ENCODE measurements at regions not wholly inside any gene's neighbourhood (a gene's known extent, or its start where the extent isn't known, plus 50 kb on each side); places are given as distances from the start of the nearest gene placed in this dataset.
"Not testable (repeated sequence)": the region's sequence is repeated elsewhere in the genome, so short reads cannot be mapped to it uniquely, and the experiment has no call there.

DNA sequence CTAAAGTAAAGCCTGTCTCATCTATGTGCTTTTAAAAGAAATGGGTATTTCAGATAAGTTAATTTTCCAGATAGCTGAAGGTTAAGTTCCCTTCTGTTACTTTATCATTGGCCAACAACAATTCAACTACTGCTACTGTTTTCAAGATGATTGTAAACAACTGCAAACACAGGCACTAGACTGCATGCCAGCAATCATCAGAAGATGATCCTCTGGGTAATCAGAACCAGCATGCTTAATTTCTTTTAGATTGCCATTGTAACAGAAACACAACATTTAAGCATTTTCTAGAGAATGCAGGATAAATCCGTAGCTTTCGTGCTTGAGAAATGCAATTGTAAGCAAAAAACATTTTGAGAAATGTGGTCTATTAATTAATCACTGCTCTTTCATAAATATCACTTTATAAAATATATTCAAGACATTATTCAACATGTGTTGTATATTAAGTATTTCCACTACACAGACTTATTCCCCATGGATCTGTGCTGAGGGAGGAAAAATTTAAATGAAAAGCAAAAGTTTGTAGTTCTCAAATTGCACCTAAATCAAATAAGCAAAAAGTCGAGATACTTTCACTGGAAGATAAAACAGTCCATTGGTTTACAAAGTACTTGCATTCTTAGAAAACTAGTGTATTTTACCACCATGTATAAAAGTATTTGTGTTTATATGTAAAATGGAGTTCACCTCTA, 133.7 kb downstream of the ATL2 start:
- Histone ChIP-seq H3K9me3 (ENCODE audit: control insufficient read depth, low read depth, low read length) (no peaks in the 10 kb centered on the region), H3K4me1 (ENCODE audit: control insufficient read depth, low read depth, low read length) (no peaks in the 10 kb centered on the region), H3K27me3 (ENCODE audit: control insufficient read depth, insufficient read depth, low read length) (no peaks in the 10 kb centered on the region), H3K36me3 (ENCODE audit: control insufficient read depth, low read depth, low read length) (no peaks in the 10 kb centered on the region), H3K27ac (ENCODE audit: low read length) (no peak overlapping the region), H3K9ac (ENCODE audit: low read length) (no peak overlapping the region), H3K4me3 (ENCODE audit: low read length) (no peak overlapping the region)

GRCh38 chr2:38239452-38239851, 137.6 kb downstream of the ATL2 start:
- Histone ChIP-seq H3K27me3 (ENCODE audit: control insufficient read depth, insufficient read depth, low read length) (no peaks in the 10 kb centered on the region), H3K4me1 (ENCODE audit: control insufficient read depth, low read depth, low read length) (no peaks in the 10 kb centered on the region), H3K36me3 (ENCODE audit: control insufficient read depth, low read depth, low read length) (no peaks in the 10 kb centered on the region), H3K27ac (ENCODE audit: low read length) (no peak overlapping the region), H3K9me3 (ENCODE audit: control insufficient read depth, low read depth, low read length) (no peaks in the 10 kb centered on the region), H3K4me3 (ENCODE audit: low read length) (no peak overlapping the region), H3K9ac (ENCODE audit: low read length) (no peak overlapping the region)

GRCh38 chr2:38238705-38239104, 138.4 kb downstream of the ATL2 start:
- H3K4me1 ChIP-seq (ENCODE audit: control insufficient read depth, low read depth, low read length); H3K4me3 ChIP-seq (ENCODE audit: low read length); H3K9me3 ChIP-seq (ENCODE audit: control insufficient read depth, low read depth, low read length); H3K27me3 ChIP-seq (ENCODE audit: control insufficient read depth, insufficient read depth, low read length); H3K36me3 ChIP-seq (ENCODE audit: control insufficient read depth, low read depth, low read length); H3K27ac ChIP-seq (ENCODE audit: low read length); H3K9ac ChIP-seq (ENCODE audit: low read length): not testable (repeated sequence)

DNA sequence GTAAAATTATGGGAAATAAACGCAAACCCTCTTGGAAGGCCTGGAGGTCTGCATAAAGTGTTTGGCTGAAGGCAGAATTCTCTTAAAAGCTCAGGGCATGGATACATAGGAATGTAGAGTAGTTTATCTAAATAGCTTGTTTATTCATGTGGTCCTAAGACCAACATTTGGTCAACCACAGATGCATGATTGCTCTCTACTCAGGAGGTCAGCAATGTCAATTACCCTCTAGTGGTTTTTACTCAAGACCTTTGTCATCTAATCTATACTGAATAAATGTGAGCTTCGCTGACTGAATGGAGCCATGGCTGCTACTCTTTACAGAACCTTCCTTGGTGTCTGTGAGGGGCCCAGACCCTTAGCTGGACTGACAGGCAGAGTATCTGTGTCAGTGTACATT, 139.8 kb downstream of the ATL2 start:
- Histone ChIP-seq H3K4me1 (ENCODE audit: control insufficient read depth, low read depth, low read length) (no peaks in the 10 kb centered on the region), H3K27me3 (ENCODE audit: control insufficient read depth, insufficient read depth, low read length) (no peaks in the 10 kb centered on the region), H3K4me3 (ENCODE audit: low read length) (no peak overlapping the region), H3K9me3 (ENCODE audit: control insufficient read depth, low read depth, low read length) (no peaks in the 10 kb centered on the region), H3K27ac (ENCODE audit: low read length) (no peak overlapping the region), H3K9ac (ENCODE audit: low read length) (no peak overlapping the region), H3K36me3 (ENCODE audit: control insufficient read depth, low read depth, low read length) (no peaks in the 10 kb centered on the region)

GRCh38 chr2:38233231-38233983, 143.7 kb downstream of the ATL2 start:
- H3K9ac ChIP-seq (ENCODE audit: low read length), result no peak overlapping the region
- no peaks in the 10 kb centered on the region for H3K4me1 ChIP-seq (ENCODE audit: control insufficient read depth, low read depth, low read length)
- H3K9me3 ChIP-seq (ENCODE audit: control insufficient read depth, low read depth, low read length), result no peaks in the 10 kb centered on the region
- no peaks in the 10 kb centered on the region for H3K36me3 ChIP-seq (ENCODE audit: control insufficient read depth, low read depth, low read length)
- H3K27me3 ChIP-seq (ENCODE audit: control insufficient read depth, insufficient read depth, low read length), result no peaks in the 10 kb centered on the region
- no peak overlapping the region for H3K4me3 ChIP-seq (ENCODE audit: low read length)
- no peak overlapping the region for H3K27ac ChIP-seq (ENCODE audit: low read length)

GRCh38 chr2:38232454-38232853, 144.6 kb downstream of the ATL2 start:
- Histone ChIP-seq H3K27me3 (ENCODE audit: control insufficient read depth, insufficient read depth, low read length) (no peaks in the 10 kb centered on the region), H3K9ac (ENCODE audit: low read length) (no peak overlapping the region), H3K36me3 (ENCODE audit: control insufficient read depth, low read depth, low read length) (no peaks in the 10 kb centered on the region), H3K27ac (ENCODE audit: low read length) (no peak overlapping the region), H3K9me3 (ENCODE audit: control insufficient read depth, low read depth, low read length) (no peaks in the 10 kb centered on the region), H3K4me1 (ENCODE audit: control insufficient read depth, low read depth, low read length) (no peaks in the 10 kb centered on the region), H3K4me3 (ENCODE audit: low read length) (no peak overlapping the region)

DNA sequence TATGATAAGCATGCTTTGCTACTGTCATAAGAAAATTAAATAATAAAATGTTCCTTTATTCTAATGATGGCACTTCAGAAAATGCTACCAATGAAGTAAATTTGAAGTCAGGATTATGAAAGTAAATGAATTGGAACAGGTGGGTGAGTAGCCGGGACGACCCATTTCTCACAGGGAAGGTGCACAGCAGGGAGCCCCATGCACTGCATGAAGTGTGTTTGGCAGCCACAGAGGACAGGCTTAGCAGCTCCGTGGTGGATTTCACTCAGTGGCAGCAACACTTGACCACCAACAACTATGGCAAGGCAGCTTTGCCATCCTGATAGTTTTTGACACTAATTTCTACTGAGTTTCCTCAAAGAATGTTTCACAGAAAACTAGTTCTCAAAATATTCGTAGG, 146.3 kb downstream of the ATL2 start:
- H3K36me3 ChIP-seq (ENCODE audit: control insufficient read depth, low read depth, low read length), result no peaks in the 10 kb centered on the region
- H3K27me3 ChIP-seq (ENCODE audit: control insufficient read depth, insufficient read depth, low read length), result no peaks in the 10 kb centered on the region
- no peak overlapping the region for H3K9ac ChIP-seq (ENCODE audit: low read length)
- H3K27ac ChIP-seq (ENCODE audit: low read length), result no peak overlapping the region
- H3K4me1 ChIP-seq (ENCODE audit: control insufficient read depth, low read depth, low read length), result peaks cover 1% of the 10 kb centered on the region
- H3K4me3 ChIP-seq (ENCODE audit: low read length), result no peak overlapping the region
- no peaks in the 10 kb centered on the region for H3K9me3 ChIP-seq (ENCODE audit: control insufficient read depth, low read depth, low read length)

GRCh38 chr2:38228753-38229152, 148.3 kb downstream of the ATL2 start:
- H3K27ac ChIP-seq (ENCODE audit: low read length), result no peak overlapping the region
- no peaks in the 10 kb centered on the region for H3K36me3 ChIP-seq (ENCODE audit: control insufficient read depth, low read depth, low read length)
- peaks cover 18% of the 10 kb centered on the region for H3K4me1 ChIP-seq (ENCODE audit: control insufficient read depth, low read depth, low read length)

DNA sequence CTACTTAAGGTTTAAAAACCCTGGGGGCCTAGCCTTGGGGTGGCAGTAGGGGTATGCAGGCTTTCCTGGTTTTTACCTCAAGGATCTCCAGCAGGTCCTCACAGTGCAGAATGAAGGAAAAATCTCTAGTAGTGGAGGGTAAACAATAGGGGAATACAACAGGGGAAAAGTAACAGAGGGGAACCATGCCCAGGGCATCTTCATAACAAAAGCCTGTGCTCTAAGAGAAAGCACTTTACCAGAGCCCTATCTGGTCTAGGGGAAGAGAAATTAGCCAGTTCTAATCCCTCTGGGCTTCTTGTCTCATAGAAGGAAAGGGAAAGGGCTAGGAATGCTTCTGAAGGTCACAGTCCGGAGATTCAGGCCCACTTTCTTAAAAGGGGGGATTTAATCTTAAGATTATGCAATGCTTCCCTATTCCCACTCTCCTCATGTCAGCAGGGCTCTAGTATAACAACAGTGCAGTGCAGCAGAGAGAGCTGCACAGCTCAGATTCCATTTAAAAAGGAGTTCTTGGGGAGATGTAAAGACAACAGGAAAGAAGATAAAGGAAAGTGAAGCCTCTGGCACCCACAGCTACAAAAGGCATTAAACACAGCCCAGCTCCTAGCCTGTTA, 149.0 kb upstream of the CYP1B1 start:
- Histone ChIP-seq H3K9ac (ENCODE audit: low read length) (no peak overlapping the region), H3K4me3 (ENCODE audit: low read length) (peak overlapping the region; percentile 31), H3K27ac (ENCODE audit: low read length) (no peak overlapping the region), H3K4me1 (ENCODE audit: control insufficient read depth, low read depth, low read length) (peaks cover 18% of the 10 kb centered on the region), H3K9me3 (ENCODE audit: control insufficient read depth, low read depth, low read length) (no peaks in the 10 kb centered on the region), H3K36me3 (ENCODE audit: control insufficient read depth, low read depth, low read length) (no peaks in the 10 kb centered on the region), H3K27me3 (ENCODE audit: control insufficient read depth, insufficient read depth, low read length) (no peaks in the 10 kb centered on the region)

More at GRCh38 chr2:38228753-38229152, 148.3 kb downstream of the ATL2 start:
- Histone ChIP-seq H3K9me3 (ENCODE audit: control insufficient read depth, low read depth, low read length) (no peaks in the 10 kb centered on the region), H3K4me3 (ENCODE audit: low read length) (no peak overlapping the region), H3K27me3 (ENCODE audit: control insufficient read depth, insufficient read depth, low read length) (no peaks in the 10 kb centered on the region), H3K9ac (ENCODE audit: low read length) (no peak overlapping the region)

DNA sequence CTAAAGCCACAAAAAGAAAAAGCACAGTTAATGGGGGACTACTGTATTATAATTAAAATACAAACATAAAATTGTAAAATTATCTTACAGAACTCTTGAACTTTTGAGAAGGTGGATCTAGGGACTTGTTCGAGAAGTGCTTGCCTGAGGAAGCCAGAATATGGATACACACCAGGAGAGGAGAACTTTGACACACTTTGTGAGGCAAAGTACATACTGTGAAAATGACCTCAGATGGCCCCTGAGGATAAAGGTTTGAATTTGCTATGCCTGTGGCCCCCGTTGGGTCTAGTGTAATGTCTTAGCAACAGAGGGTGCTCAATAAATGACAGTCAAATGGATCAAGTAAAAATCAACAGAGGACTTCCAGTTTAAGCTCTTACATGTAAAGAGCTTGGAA, 148.2 kb upstream of the CYP1B1 start:
- Histone ChIP-seq H3K4me3 (ENCODE audit: low read length) (no peak overlapping the region), H3K9ac (ENCODE audit: low read length) (no peak overlapping the region), H3K27ac (ENCODE audit: low read length) (no peak overlapping the region), H3K36me3 (ENCODE audit: control insufficient read depth, low read depth, low read length) (no peaks in the 10 kb centered on the region), H3K9me3 (ENCODE audit: control insufficient read depth, low read depth, low read length) (no peaks in the 10 kb centered on the region), H3K27me3 (ENCODE audit: control insufficient read depth, insufficient read depth, low read length) (no peaks in the 10 kb centered on the region), H3K4me1 (ENCODE audit: control insufficient read depth, low read depth, low read length) (peaks cover 18% of the 10 kb centered on the region)

GRCh38 chr2:38223256-38223655, 147.3 kb upstream of the CYP1B1 start:
- Histone ChIP-seq H3K27ac (ENCODE audit: low read length) (no peak overlapping the region), H3K27me3 (ENCODE audit: control insufficient read depth, insufficient read depth, low read length) (no peaks in the 10 kb centered on the region)

More at GRCh38 chr2:38223256-38223655, 147.3 kb upstream of the CYP1B1 start:
- Histone ChIP-seq H3K36me3 (ENCODE audit: control insufficient read depth, low read depth, low read length) (no peaks in the 10 kb centered on the region), H3K9ac (ENCODE audit: low read length) (no peak overlapping the region), H3K4me3 (ENCODE audit: low read length) (no peak overlapping the region), H3K4me1 (ENCODE audit: control insufficient read depth, low read depth, low read length) (peaks cover 18% of the 10 kb centered on the region), H3K9me3 (ENCODE audit: control insufficient read depth, low read depth, low read length) (no peaks in the 10 kb centered on the region)

Data from iPS-18a (cell line).